CD4-positive, alpha-beta T cell (primary cell): ENCODE measurements at regions not wholly inside any gene's neighbourhood (a gene's known extent, or its start where the extent isn't known, plus 50 kb on each side); places are given as distances from the start of the nearest gene placed in this dataset.

Source experiments
- ATAC-seq: fragments of 200-7000 bp; cut with Tn5 transposase; one replicate; pipeline ENCODE4 v1.10.0; 2022; ENCODE audit warnings: mild to moderate bottlenecking; ENCODE audit not compliant: poor library complexity
- CTCF ChIA-PET: fragments of 350-600 bp; sonication (Branson Sonifier 250); formaldehyde crosslinking; loops from one replicate; lab custom pipeline; 2021; ENCODE audit warnings: antibody characterized with exemption, inconsistent platforms; lab: Charles Lee
- POLR2A ChIA-PET: fragments of 350-600 bp; sonication (Branson Sonifier 250); formaldehyde crosslinking; loops from one replicate; lab custom pipeline; 2021; ENCODE audit warnings: antibody characterized with exemption, inconsistent platforms; lab: Charles Lee
- DNase-seq, 14 experiments: peaks; one replicate each; pipeline ENCODE4 v3.0.0-alpha.2; 2013 to 2020; ENCODE audit warnings: mixed read lengths in 2 of 14
- H3K27ac ChIP-seq, 2 donors: one replicate each; pipeline versions ENCODE4 v1.5.1 to v1.7.0; 2013; ENCODE audit warnings: low read length in 2 of 2, low read depth in 1 of 2, mild to moderate bottlenecking in 1 of 2
- H3K27me3 ChIP-seq, 2 experiments: 1 replicate in 1 of 2; 2 replicates in 1 of 2; pipeline versions ENCODE4 v1.6.1 to v1.7.0; 2013; ENCODE audit warnings: low read length in 2 of 2, control low read depth in 1 of 2, mild to moderate bottlenecking in 1 of 2, moderate library complexity in 1 of 2; ENCODE audit not compliant: insufficient read depth in 2 of 2, control insufficient read depth in 1 of 2
- H3K36me3 ChIP-seq: one replicate; pipeline ENCODE4 v1.6.1; 2013; ENCODE audit warnings: low read length, control low read depth; ENCODE audit not compliant: insufficient read depth
- H3K4me1 ChIP-seq: one replicate; pipeline ENCODE4 v1.6.1; 2013; ENCODE audit warnings: low read length, control low read depth; ENCODE audit not compliant: insufficient read depth
- H3K4me3 ChIP-seq: one replicate; pipeline ENCODE4 v1.5.1; 2013; ENCODE audit warnings: mild to moderate bottlenecking, low read length, moderate library complexity
- H3K9me3 ChIP-seq, 2 experiments: 1 replicate in 1 of 2; 2 replicates in 1 of 2; pipeline versions ENCODE4 v1.6.1 to v1.7.0; 2013; ENCODE audit warnings: low read length in 2 of 2, mild to moderate bottlenecking in 2 of 2, control low read depth in 1 of 2, moderate library complexity in 1 of 2; ENCODE audit not compliant: control insufficient read depth in 1 of 2, insufficient read depth in 1 of 2
- H3K27ac Mint-ChIP-seq: one replicate; pipeline ENCODE4 v1.8.0; 2020; ENCODE audit warnings: mixed read lengths
- H3K27me3 Mint-ChIP-seq: one replicate; pipeline ENCODE4 v1.8.0; 2021; ENCODE audit warnings: mixed read lengths
- H3K36me3 Mint-ChIP-seq: one replicate; pipeline ENCODE4 v1.8.0; 2021; ENCODE audit warnings: low read depth, mixed read lengths
- H3K4me1 Mint-ChIP-seq: one replicate; pipeline ENCODE4 v1.8.0; 2021; ENCODE audit warnings: low read depth, mixed read lengths
- H3K4me3 Mint-ChIP-seq: one replicate; pipeline ENCODE4 v1.8.0; 2020; ENCODE audit warnings: mild to moderate bottlenecking, mixed read lengths
- H3K9me3 Mint-ChIP-seq: one replicate; pipeline ENCODE4 v1.8.0; 2020; ENCODE audit warnings: mixed read lengths
- intact Hi-C, 2 experiments: fragments of 100-400 bp; cut with DNase I in 1 of 2; cut with micrococcal nuclease in 1 of 2; formaldehyde crosslinking; loops; one replicate each; pipeline versions ENCODE4 v1.15.1 to v1.9.0; 2023 to 2025; cut with DNase I, micrococcal nuclease
- TF ChIP-seq, protein P1 (sequence below): fragments of 200-600 bp; IDR thresholded peaks from one replicate; pipeline ENCODE4 v1.8.0; 2022; ENCODE audit warnings: antibody characterized with exemption, mild to moderate bottlenecking

DNA sequence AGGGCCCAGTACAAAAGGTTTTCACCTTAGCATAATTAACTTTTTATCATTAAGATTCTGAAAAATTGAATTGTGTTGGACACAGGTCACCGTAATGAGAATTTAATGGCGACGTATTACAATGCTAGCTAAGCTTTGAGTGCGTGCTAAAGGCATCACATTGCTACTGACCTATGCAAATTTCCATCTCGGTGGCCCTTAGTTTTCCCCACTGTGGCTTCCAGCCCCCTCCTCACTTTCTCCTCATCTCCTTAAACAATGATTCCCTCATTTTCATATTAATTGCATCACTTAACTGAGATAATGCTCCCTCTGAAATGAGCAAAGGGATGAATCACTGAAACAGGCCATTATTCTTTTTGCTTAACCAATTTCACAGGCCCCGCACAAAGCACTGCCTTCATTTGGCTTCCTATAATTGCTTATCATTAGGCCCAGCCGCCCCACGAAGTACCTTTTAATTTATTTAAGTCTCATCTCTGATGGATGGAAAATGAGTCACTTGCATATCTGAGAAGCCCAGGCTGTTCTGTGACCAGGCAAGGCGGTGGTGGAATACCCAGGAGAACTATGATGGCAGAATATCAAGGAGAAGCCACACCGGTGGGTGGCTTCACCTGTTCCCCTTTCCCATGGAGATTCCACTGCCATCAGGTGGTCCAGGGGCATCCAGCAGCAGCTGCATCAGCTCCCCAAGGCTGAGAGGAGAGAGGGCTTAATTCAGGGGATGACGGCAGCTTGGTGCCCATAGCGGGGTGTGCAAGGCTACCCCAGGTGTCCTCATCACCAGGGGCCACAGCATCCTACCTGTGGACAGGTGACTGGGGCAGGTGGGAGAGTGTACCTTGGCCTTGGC, 223.8 kb upstream of the BOD1L1 start:
- Histone ChIP-seq H3K36me3 (no peaks in the 10 kb centered on the region), H3K4me1 (no peaks in the 10 kb centered on the region), H3K27ac (no peak overlapping the region), H3K4me3 (no peak overlapping the region), H3K27me3 (no peaks in the 10 kb centered on the region), H3K9me3 (peaks cover 0 to 4% of the 10 kb centered on the region in 2 experiments)
- DNase-seq (no peak), ATAC-seq (no peak)
- no peaks in the 10 kb centered on the region for H3K36me3 Mint-ChIP-seq
- H3K4me3 Mint-ChIP-seq: no peak overlapping the region
- ChIA-PET CTCF (no interaction called here), POLR2A (no interaction called here)
- no peaks in the 10 kb centered on the region for H3K27me3 Mint-ChIP-seq
- H3K9me3 Mint-ChIP-seq: no peaks in the 10 kb centered on the region
- TF ChIP-seq, protein P1, sequence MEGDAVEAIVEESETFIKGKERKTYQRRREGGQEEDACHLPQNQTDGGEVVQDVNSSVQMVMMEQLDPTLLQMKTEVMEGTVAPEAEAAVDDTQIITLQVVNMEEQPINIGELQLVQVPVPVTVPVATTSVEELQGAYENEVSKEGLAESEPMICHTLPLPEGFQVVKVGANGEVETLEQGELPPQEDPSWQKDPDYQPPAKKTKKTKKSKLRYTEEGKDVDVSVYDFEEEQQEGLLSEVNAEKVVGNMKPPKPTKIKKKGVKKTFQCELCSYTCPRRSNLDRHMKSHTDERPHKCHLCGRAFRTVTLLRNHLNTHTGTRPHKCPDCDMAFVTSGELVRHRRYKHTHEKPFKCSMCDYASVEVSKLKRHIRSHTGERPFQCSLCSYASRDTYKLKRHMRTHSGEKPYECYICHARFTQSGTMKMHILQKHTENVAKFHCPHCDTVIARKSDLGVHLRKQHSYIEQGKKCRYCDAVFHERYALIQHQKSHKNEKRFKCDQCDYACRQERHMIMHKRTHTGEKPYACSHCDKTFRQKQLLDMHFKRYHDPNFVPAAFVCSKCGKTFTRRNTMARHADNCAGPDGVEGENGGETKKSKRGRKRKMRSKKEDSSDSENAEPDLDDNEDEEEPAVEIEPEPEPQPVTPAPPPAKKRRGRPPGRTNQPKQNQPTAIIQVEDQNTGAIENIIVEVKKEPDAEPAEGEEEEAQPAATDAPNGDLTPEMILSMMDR: no peak
- peaks cover 9% of the 10 kb centered on the region for H3K4me1 Mint-ChIP-seq
- H3K27ac Mint-ChIP-seq: no peak overlapping the region
- intact Hi-C loops: no loop called here

DNA sequence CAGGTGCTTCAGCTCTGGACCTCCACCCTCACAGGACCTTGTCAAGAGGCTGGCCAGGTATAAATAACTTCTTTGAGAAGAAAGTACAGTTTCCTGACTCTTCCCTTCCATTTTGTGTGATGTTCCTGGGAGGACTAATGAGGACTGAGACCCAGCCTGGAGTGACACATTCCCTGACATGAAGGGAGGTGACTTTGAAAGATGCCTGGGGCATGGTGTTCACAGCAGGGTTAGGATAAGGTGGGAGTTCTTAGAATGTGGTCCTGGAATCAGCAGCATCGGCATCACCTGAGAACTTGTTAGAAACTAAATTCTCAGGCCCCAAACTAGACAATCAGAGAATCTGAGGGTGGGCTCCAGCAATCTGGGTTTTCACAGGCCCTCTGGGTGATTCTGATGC, 224.9 kb upstream of the BOD1L1 start:
- Histone ChIP-seq H3K9me3 (peaks cover 0 to 4% of the 10 kb centered on the region in 2 experiments), H3K4me1 (no peaks in the 10 kb centered on the region), H3K27ac (no peak overlapping the region), H3K36me3 (no peaks in the 10 kb centered on the region), H3K27me3 (no peaks in the 10 kb centered on the region), H3K4me3 (no peak overlapping the region)
- no peak for DNase-seq
- intact Hi-C loops: no loop called here
- no peaks in the 10 kb centered on the region for H3K27me3 Mint-ChIP-seq
- ChIA-PET POLR2A (no interaction called here), CTCF (no interaction called here)
- no peak for ATAC-seq
- no peaks in the 10 kb centered on the region for H3K9me3 Mint-ChIP-seq
- TF ChIP-seq, protein P1: no peak
- peaks cover 9% of the 10 kb centered on the region for H3K4me1 Mint-ChIP-seq
- no peaks in the 10 kb centered on the region for H3K36me3 Mint-ChIP-seq
- H3K4me3 Mint-ChIP-seq: no peak overlapping the region
- H3K27ac Mint-ChIP-seq: no peak overlapping the region

DNA sequence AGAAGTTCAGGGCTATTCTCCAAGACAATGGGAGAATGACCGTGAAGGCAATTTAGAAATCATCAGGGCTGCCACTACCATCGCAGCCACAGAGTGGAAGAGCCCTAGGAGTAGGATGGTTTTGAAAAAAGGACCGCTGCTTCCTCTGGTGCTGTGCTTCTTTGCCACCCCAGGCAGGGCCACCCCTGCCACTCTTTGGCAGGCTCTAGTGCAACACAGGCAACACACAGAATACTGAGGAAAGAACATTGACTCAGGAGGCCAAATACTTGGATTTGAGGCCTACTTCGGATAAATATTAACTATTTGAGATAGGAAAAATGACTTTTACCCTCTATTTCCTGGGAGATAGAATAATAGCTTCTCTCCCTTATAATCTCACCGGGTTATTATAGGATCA, 228.9 kb upstream of the BOD1L1 start:
- H3K36me3 Mint-ChIP-seq: no peaks in the 10 kb centered on the region
- intact Hi-C loops: no loop called here
- H3K27ac ChIP-seq: no peak overlapping the region
- ChIA-PET CTCF (no interaction called here), POLR2A (no interaction called here)
- TF ChIP-seq, protein P1: no peak
- no peaks in the 10 kb centered on the region for H3K4me1 ChIP-seq
- H3K27me3 ChIP-seq: no peaks in the 10 kb centered on the region
- H3K9me3 ChIP-seq: peaks cover 0 to 4% of the 10 kb centered on the region in 2 experiments
- no peak for ATAC-seq
- H3K36me3 ChIP-seq: no peaks in the 10 kb centered on the region
- no peak overlapping the region for H3K4me3 Mint-ChIP-seq
- H3K4me3 ChIP-seq: no peak overlapping the region
- no peaks in the 10 kb centered on the region for H3K4me1 Mint-ChIP-seq
- H3K27ac Mint-ChIP-seq: no peak overlapping the region
- no peaks in the 10 kb centered on the region for H3K27me3 Mint-ChIP-seq
- DNase-seq: no peak
- peaks cover 4% of the 10 kb centered on the region for H3K9me3 Mint-ChIP-seq
